Breast epithelium (tissue), 3 donors: ENCODE measurements at regions not wholly inside any gene's neighbourhood (a gene's known extent, or its start where the extent isn't known, plus 50 kb on each side); places are given as distances from the start of the nearest gene placed in this dataset.

Experiments used
- POLR2AphosphoS5 ChIP-seq, 3 donors: sonication (generic); formaldehyde crosslinking; IDR thresholded peaks; one replicate each; pipeline ENCODE4 v1.6.1; 2017; ENCODE audit warnings: antibody characterized with exemption in 3 of 3
- TF ChIP-seq, protein P1 (sequence below), 3 donors: fragments of 450-650 bp; IDR thresholded peaks; one replicate each; pipeline ENCODE4 v1.5.1; 2016 to 2017; ENCODE audit warnings: antibody characterized with exemption in 3 of 3, mild to moderate bottlenecking in 3 of 3, moderate library complexity in 3 of 3

GRCh38 chr6:164396071-164397047 lies 913.0 kb downstream of the C6orf118 start:
- TF ChIP-seq, protein P1, sequence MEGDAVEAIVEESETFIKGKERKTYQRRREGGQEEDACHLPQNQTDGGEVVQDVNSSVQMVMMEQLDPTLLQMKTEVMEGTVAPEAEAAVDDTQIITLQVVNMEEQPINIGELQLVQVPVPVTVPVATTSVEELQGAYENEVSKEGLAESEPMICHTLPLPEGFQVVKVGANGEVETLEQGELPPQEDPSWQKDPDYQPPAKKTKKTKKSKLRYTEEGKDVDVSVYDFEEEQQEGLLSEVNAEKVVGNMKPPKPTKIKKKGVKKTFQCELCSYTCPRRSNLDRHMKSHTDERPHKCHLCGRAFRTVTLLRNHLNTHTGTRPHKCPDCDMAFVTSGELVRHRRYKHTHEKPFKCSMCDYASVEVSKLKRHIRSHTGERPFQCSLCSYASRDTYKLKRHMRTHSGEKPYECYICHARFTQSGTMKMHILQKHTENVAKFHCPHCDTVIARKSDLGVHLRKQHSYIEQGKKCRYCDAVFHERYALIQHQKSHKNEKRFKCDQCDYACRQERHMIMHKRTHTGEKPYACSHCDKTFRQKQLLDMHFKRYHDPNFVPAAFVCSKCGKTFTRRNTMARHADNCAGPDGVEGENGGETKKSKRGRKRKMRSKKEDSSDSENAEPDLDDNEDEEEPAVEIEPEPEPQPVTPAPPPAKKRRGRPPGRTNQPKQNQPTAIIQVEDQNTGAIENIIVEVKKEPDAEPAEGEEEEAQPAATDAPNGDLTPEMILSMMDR (IDR thresholded peaks at IDR 0.05), result no peak
- no peak for TF ChIP-seq POLR2AphosphoS5 (IDR thresholded peaks at IDR 0.05)
